Neural progenitor cell (in vitro differentiated cells): ENCODE measurements at regions not wholly inside any gene's neighbourhood (a gene's known extent, or its start where the extent isn't known, plus 50 kb on each side); places are given as distances from the start of the nearest gene placed in this dataset.

Experiments
- CTCF ChIP-seq: fragments of 200-600 bp; sonication (generic); IDR thresholded peaks from 2 replicates; pipeline ENCODE4 v1.5.1; 2017; ENCODE audit warnings: antibody characterized with exemption, mild to moderate bottlenecking
- EZH2phosphoT487 ChIP-seq: fragments of 200-600 bp; sonication (generic); IDR thresholded peaks from 2 replicates; pipeline ENCODE4 v1.6.1; 2017; ENCODE audit warnings: antibody characterized with exemption

GRCh38 chr6:113364766-113365165 is 492.4 kb upstream of the MARCKS start:
- no peak for TF ChIP-seq CTCF
- TF ChIP-seq EZH2phosphoT487, result no peak
